ENCODE measurements at regions not wholly inside any gene's neighbourhood (a gene's known extent, or its start where the extent isn't known, plus 50 kb on each side); places are given as distances from the start of the nearest gene placed in this dataset.
"Not testable (repeated sequence)": the region's sequence is repeated elsewhere in the genome, so short reads cannot be mapped to it uniquely, and the experiment has no call there.

GRCh38 chr6:98067375-98067774, 767.0 kb upstream of the POU3F2 start:
- TF ChIP-seq CTCF (IDR thresholded peaks at IDR 0.05) (no peak), POLR2A (IDR thresholded peaks at IDR 0.05) (no peak)
- Histone ChIP-seq H3K27me3 (no peaks in the 10 kb centered on the region), H3K4me1 (no peaks in the 10 kb centered on the region), H3K4me3 (no peak overlapping the region), H3K9me3 (peaks cover 0 to 5% (median 0%) of the 10 kb centered on the region in 12 donors), H3K36me3 (no peaks in the 10 kb centered on the region), H3K27ac (no peak overlapping the region)
- DNase-seq (no peak), ATAC-seq (no peak)
- WGBS, 4 donors = 27 to 40% (median 34%) methylated on average over 2 of the region's 2 CpGs
- intact Hi-C loops (cut with DNase I) = no loop called here

GRCh38 chr6:98088537-98088936, 745.8 kb upstream of the POU3F2 start:
- ATAC-seq; DNase-seq; intact Hi-C loops (cut with DNase I); H3K4me3 ChIP-seq; H3K36me3 ChIP-seq; H3K9me3 ChIP-seq; H3K27ac ChIP-seq; H3K27me3 ChIP-seq; H3K4me1 ChIP-seq: not testable (repeated sequence)
- WGBS, 4 donors = 85 to 92% (median 90%) methylated on average over 8 of the region's 8 CpGs

- intact Hi-C loops (cut with DNase I) = no loop called here
- Histone ChIP-seq H3K27me3 (no peaks in the 10 kb centered on the region), H3K4me1 (no peaks in the 10 kb centered on the region), H3K27ac (no peak overlapping the region), H3K36me3 (no peaks in the 10 kb centered on the region), H3K9me3 (peaks cover 0 to 6% (median 0%) of the 10 kb centered on the region in 12 donors), H3K4me3 (no peak overlapping the region)
- no peak for TF ChIP-seq CTCF (IDR thresholded peaks at IDR 0.05)
- TF ChIP-seq POLR2A (IDR thresholded peaks at IDR 0.05) = no peak
- WGBS, 4 donors = 58 to 70% (median 66%) methylated on average over 2 of the region's 2 CpGs
- DNase-seq (no peak), ATAC-seq (no peak)
These were observed 742.0 kb upstream of the POU3F2 start for GRCh38 chr6:98092331-98092730.

- no peak for TF ChIP-seq CTCF (IDR thresholded peaks at IDR 0.05)
- no peak for TF ChIP-seq POLR2A (IDR thresholded peaks at IDR 0.05)
- H3K36me3 ChIP-seq = no peaks in the 10 kb centered on the region
- no peak overlapping the region for H3K4me3 ChIP-seq
- H3K4me1 ChIP-seq = no peaks in the 10 kb centered on the region
- no peak for ATAC-seq
- intact Hi-C loops (cut with DNase I) = no loop called here
- 71 to 78% (median 74%) methylated on average over 4 of the region's 4 CpGs for WGBS, 4 donors
- peaks cover 0 to 3% (median 0%) of the 10 kb centered on the region in 12 donors for H3K9me3 ChIP-seq
- no peak for DNase-seq
- H3K27ac ChIP-seq = no peak overlapping the region
- no peaks in the 10 kb centered on the region for H3K27me3 ChIP-seq
These were observed 739.7 kb upstream of the POU3F2 start for GRCh38 chr6:98094696-98095095.

- Histone ChIP-seq H3K27me3 (no peaks in the 10 kb centered on the region), H3K36me3 (no peaks in the 10 kb centered on the region), H3K4me1 (no peaks in the 10 kb centered on the region), H3K27ac (no peak overlapping the region), H3K4me3 (no peak overlapping the region), H3K9me3 (peaks cover 0 to 7% (median 1%) of the 10 kb centered on the region in 12 donors)
- TF ChIP-seq POLR2A (IDR thresholded peaks at IDR 0.05) (no peak), CTCF (IDR thresholded peaks at IDR 0.05) (no peak)
- no peak for DNase-seq
- intact Hi-C loops (cut with DNase I) = no loop called here
- no peak for ATAC-seq
These were observed 726.6 kb upstream of the POU3F2 start for GRCh38 chr6:98107801-98108200.
